SKM-1 treated with dmso at 0.1 percent for 144 hours (cell line): ENCODE measurements at regions not wholly inside any gene's neighbourhood (a gene's known extent, or its start where the extent isn't known, plus 50 kb on each side); places are given as distances from the start of the nearest gene placed in this dataset.

Experiments
- DNase-seq: peaks from one replicate; lab custom pipeline; 2025; ENCODE audit not compliant: unreplicated experiment; lab: John Stamatoyannopoulos, UW

DNA sequence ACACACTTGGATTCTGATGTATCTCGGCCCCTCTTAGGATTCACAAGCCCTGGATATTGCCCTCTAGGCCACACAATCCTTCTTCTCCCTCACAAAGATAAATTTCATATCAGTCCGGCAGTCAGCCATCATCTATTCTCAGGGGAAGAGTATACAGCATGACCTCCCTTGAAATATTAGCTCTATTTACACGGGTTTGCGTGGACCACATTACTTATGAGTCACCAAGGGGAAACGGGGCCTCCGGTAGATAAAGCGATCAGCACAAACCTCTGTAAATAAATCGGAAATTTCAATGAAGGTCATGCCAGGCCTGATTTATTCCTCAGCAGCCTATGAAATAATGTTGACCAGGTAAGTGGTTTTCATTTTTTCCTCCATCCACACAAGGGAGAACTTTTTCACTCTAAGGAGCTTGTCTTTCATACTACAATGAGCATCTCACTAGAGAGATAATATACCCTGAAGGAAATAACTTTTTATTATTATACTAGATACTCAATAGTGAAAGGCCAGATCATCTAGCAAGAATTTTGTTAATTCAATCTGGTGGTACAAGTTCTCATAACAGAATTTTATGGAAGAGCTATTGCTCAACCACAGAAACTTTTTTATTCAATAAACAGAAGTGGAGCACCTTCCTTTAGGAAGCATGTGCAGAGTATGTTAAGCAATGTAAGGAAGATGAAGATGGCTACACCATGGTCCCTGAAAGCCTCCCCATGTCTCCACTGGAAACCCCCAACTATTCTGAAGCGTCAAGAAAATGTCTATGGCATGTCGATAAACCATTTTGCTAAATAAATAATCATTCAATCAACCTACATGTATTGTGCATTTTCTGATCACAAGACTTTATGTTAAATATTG is 125.2 kb upstream of the PIK3C3 start:
- no peak for DNase-seq

DNA sequence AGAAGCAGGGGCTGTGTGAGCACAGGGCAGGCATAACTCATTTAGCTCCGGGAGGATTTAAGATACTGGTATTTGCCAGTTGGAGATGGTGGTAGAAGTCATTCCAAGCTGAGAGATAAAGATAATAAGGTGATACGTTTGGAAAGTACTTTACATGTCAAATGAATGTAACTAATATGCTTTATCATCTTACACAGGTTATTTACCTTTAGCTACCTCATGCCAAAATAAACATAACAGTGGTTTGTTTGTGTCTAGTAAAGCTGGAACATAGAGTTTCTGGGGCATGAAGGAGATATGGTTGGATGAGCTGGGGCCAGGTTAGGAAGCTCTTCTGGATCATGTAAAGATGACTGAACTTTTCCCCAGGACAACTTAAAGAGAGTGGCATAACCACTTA is 126.9 kb upstream of the PIK3C3 start:
- DNase-seq = no peak

DNA sequence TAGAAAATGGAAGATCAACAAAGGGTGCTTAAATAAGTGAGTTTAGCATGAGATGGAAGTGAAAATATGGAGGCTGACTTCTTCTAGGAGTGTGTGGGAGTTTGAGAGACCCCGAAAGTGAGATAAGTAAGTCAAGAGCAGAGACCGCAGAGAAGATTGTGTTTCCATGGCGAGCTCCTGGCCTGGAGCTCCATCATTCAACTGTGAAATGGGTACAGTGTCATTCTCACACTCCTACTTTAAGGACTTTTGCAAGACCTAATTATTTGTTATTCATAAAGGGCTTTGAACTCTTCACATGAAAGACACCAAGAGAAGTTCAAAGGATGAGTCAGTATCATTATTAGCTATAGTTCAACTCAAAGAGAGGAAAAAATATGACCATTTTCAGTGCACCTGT is 134.2 kb upstream of the PIK3C3 start:
- no peak for DNase-seq

DNA sequence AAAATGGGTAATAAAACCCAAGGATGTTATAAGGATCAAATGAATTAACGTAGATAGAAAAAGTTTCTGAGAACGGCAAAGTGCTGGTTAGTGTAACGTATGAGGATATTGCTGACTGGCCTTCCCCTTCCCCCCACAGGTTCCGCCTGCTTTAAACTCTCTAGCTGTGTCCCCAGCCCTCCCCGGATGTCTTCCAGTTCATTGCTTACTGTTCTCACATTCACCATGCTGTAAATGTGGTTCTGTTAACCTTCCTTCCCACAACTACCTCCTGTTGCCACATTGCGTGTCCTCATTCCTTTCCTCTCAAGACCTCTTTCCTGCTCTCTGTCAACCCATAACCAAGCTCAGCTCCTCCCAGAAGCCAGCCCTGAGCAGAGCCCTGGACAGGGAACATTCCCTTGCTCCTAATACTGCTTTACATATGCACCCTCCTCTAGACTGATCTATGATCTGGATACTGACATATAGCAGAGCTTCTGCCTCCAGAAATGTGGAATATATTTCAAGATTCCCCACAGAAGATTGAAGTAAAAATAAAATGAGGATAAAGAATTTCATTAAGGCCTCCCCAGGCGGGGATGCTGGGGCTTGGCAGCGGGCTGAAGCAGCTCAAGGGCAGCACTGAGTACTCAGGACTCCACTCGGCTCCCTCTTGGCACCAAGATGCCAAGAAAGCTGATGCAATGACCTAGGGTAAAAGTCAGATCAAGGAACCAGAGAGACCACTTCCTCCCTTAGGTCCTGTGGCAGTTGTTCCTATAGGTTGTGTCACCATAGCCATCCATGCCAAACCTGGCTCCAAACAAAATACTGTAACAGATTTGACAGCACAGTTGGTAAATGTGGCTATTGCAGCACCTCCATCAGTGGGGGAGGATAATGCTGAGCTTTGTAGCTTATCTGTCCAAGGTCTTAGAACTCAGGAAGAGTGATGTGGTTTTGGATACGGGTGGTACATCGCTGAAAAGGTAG is 136.4 kb upstream of the PIK3C3 start:
- DNase-seq = peak; percentile 89

DNA sequence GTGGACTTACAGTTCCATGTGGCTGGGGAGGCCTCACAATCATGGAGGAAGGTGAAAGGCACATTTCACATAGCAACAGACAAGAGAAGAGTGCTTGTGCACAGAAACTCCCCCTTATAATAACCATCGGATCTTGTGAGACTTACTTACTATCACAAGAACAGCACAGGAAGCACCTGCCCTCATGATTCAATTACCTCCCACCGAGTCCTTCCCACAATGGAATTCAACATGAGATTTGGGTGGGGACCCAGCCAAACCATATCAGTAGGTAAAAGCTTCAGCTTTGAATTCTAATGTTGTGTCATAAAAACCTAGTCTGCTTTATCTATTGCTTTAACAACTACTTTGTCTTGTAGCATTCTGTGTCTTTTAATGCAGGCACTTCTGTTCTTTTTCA is 140.4 kb upstream of the PIK3C3 start:
- DNase-seq = no peak

DNA sequence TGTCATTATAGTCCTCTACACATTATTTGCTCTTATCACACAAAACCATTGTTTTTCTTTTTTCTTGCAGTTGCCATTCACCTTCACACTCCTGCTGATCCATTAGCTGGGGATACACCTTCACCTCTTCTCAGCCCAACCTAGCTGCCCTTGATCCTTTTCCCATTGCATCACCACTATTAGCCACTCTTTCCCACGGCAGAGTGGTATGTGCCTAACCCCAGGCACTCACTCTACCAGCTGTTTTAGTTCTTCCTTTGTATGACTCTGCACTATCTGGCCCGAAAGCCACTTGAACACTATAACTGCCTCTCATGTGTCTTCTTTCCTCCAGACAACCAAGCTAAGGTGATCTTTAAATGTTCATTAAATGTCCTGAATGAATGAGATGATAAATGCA is 145.4 kb upstream of the PIK3C3 start:
- no peak for DNase-seq

DNA sequence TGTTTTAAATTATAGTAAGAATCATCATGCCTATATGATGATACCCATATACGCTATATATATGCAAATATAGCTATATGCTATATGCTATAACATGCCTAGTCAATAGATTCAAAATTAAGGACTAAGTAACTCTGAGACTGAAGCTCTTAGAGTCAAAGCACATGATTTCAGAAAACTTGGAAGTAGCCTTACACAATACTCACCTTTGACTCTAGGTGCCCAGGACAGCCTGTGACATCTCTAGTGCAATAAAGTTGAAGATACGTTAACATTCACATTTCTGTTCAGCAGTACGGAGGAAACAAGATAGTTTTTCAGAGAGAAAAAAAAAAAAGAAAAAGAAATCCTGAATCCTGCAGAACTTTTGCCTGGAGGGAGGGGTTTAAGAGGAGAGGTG is 149.7 kb upstream of the PIK3C3 start:
- no peak for DNase-seq

DNA sequence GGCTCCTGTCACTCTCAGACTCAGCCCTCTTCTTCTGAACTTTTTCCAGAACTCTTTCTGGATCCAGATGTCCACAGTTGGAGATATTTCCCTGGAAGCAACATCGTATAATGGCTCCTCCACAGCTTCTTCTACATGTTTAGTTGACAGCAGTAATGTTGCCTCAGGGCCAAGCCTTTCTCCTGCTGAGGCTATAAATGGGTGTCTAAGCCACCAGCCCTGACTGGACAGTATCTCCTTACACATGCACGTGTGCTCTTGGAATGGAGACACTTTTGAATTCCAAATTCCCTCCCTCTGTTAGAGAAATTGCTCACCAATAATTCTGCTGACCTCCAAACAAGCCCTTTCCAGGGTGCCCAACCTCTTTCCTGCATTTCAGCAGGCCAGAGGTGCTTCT is 156.2 kb upstream of the PIK3C3 start:
- DNase-seq = no peak

DNA sequence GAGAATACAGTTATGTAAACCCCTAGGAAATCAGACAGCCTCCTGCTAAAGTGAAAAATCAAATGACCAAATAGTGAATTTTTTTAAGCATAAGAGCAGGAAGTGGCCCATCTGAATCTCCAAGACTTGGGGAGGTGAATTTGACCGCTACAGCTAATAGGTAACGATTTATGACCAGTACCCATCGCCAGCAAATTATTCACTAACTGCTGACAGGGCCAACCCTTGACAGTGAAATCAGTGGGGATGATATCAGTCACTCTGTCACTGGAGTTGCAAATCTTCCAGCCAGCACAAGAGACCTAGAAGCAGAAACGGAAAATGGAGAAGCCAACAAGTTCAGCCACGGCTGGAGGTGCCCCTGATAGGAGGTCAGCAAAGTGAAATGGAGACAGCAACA is 164.3 kb upstream of the PIK3C3 start:
- no peak for DNase-seq

DNA sequence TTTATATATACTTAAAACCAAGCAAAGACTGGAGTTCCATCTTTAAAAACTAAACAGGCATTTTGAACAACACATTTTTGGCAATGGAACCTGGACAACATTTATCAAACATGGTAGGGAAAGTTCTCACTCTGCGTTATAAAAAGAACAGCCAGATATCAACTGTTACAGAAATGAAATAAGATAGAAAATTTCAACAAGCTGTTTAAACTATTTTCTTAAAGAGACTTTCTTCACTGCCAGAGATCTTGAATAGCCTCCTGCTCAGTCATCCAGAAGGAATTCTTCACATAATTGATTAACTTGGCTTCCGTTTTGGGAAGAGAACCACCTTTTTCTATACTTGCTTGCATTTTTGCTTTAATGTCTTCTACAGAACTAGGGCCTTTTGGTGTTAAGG is 166.0 kb upstream of the PIK3C3 start:
- DNase-seq = no peak

DNA sequence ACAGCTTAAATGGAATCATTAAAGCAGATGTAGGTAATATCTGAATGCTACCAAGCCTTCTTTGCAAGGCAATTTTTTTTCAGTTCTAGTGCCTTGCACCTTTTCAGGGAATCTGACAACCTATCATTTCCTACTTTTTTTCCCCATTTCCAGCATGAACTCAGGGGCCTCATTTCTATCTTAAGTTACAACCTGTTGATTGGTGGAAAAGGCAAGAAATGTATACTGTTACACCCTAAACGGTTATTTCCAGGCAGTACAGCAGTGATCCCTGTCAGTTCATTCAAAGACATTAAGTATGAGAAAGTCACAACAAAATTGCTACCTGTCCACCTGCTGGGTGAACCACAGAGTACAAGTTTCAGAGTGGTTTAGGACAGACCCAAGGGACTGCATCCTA is 171.2 kb upstream of the PIK3C3 start:
- no peak for DNase-seq

DNA sequence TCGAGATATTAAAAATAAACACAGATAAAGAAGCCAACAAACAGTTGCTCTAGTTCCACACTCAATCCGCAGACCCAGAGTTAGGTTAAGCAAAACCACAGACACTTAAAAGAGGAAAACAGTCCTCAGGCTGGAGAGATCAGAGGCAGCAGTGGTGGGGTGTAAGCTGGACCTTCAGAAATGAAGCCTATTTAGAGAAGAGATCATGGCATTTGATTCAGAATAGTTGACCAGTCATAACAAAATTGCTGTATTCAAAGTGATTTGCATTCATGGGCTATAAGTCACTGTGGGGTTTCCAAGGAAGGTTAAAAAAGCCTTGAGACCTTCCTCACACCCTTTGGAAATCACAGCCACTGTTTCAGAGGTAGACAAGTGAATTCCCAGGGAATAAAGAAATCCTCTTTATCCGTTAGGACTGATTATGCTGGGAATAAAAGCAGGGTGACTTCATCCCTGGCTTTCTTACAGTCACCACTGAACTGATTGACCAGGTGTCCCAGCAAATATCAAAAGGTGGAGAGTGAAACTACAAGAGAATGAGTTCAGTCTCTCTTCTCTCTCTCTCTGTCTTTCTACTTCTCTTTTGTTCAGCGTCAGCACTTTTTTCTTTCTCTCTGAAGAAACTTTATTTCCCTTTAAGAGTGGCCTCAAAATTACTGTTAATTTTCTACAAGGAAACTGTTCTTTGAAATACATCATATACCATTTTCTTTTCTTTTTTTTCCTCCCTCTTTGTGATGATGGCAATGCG is 171.8 kb upstream of the PIK3C3 start:
- no peak for DNase-seq

DNA sequence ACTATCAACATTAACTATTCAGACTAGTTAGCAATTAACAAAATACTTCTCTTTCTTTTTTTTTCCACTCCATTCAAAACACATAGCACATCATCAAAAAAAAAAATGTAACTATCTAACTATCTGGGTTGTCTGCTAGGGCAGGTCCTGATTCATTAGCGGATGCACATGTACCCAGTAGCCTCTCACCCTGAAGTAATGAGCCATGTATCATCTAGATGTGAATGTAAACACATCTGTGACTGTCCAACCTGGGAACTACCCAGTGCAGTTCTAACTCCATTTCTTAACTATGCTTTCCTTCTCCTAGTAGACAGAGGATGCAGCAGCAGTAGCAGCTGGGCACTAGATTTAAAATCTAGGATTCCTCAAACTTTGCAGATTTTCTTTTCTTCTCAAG is 183.1 kb upstream of the PIK3C3 start:
- DNase-seq = no peak

DNA sequence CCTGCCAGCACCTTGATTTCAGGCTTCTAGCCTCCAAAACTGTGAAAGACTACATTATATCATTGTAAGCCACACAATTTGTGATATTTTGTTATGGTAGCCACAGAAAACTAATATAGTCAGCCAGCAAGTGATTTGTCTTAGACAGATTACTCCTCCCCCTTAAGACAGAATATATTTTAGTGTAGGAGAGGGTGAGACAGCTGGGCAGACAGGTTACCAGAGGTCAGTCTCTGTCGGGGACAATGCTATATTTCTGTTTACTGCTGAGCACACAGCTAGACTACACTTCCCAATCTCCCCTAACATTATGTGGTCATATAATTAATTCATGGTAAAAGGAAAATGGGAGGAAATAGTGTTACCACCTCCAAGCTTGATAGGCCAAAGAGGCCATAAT is 185.8 kb upstream of the PIK3C3 start:
- DNase-seq = no peak

DNA sequence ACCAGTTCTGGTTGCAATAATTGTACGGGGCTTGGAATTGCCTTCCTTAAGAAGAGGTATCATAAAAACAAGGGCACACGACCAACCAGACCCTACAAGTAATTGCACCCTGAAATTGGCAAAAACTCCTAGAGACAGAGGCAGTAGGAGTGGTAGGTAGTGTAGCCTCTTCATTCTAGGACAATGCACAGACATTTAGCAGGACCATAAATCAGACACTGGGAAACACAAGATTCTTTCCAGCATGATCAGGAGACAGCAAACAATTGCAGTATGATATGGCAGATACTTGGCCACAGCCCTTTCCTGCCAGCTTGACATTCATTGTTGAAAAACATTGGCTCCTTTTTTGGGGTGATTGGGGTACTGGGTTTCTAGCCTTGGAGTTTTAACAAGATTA is 186.6 kb upstream of the PIK3C3 start:
- no peak for DNase-seq

DNA sequence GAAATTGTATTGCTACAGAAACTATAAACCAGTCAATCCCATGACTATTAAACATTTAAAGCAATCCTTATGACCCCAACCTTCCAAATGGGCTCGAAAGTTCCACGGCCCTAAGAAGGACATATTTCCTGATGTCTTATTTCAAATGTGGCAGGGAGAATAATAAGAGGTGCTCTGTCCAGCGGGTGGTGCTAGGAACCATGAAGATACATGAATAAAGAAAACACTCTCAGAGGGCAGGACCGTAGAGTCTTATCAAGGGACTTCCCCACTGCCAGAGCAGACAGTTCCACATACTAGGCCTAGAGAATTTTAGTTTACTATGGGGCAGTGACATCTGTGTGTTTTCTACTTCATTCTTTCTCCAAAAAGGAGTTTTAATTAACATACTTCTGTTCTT is 187.1 kb upstream of the PIK3C3 start:
- no peak for DNase-seq

DNA sequence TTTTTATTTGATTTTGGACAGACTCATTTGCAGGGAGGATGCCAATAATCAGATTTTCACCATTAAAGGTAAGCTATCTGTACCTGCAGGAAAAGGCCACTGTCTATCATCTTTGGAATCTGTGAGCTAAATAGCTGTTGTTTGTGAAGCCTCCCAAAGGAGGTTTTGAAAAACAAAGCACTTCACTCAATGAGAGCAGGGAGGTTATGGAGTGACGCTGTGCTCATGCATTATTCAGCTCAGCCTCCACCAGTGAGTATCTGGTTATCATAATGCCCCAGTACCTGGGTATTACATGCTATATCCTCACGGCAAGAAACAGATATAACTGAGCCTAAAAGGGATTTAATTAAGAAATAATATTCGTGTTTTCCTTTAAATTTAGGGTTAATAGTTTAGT is 189.6 kb upstream of the PIK3C3 start:
- no peak for DNase-seq

DNA sequence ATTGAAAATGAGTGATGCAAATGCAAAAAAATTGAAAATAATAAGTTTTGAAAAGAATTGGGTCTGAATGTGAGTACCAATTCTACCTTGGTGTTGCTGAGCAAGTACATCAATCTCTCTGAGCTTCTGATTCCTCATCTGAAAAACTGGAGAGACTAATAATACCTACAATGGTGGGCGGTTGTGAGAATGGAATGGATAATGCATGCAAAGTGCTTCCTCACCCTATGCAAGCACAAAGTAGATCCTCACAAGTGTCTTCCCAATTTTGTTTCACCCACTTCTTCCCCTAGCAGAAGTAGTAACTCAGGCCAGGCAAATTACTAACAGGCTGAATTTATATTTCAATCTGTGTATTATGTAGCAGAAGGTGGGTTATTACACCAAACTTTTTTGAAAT is 191.7 kb upstream of the PIK3C3 start:
- DNase-seq = no peak

DNA sequence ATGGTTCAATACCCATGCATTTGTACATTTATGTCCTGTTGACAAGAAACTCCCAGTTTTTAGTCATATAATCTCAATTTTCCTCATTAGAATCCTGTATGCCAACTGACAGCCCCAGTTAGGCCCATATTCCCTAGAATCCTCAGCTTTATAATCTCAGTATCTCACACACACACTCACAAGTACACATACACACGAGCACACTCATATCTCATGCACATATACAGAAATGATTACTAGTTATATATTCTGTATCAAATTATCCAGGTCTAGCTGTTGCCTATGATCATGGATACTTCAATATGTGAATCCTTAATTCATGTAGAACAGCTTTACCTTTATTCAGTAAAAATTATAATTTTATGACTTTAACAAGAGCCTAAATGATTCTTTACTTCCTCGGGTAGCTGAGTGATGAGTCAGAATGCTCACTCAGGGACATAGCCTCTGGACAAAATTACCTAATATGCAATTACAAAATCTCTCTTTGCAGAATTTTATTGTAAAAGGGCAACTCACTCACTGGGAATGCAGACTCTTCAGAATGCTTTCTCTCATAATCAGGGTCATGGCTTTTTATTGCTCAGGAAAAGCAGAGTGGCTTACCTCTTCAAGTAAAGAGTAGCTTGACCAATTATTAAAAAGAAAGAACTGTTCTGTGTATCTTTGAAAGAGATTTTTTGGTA is 193.6 kb upstream of the PIK3C3 start:
- DNase-seq = peak; percentile 9

DNA sequence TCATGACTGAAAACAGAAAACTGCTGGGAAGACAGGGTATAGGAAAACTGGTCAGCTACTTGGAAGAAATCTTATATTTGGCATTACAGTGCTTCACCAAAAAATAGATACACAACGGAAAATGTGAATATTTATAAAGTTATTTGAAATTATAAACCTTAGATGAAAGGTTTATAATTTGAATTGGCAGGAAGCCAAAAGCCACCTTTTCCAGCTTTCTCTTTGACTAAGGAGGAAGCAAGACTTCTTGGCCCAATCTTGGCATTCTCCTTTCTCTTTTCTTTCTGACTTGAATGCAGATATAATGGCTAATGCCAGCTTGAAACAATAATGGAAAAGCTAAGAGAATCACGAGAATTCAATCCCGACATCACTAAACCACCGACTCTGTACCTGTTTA is 196.5 kb upstream of the PIK3C3 start:
- no peak for DNase-seq

DNA sequence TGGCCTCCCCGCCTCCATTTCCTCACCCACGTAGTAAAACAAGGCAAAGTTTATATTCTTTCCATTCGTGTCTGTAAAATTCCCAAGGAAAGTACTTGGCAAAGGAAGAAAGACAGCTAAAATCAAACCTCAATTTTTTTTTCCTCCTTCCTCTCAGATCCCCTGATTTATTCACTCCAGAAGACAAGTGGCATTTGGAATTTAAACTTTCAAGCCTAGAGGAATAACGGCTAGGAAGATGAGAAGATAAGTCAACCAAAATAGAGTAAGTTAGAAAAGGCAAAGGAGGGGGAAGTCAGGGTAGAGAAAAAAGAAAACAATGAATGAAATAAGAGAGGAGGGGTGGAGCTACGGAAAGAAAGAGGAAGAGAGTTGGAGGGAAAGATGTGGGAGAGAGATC is 198.9 kb upstream of the PIK3C3 start:
- DNase-seq = no peak
